NCI-H226 (cell line): ENCODE measurements at regions not wholly inside any gene's neighbourhood (a gene's known extent, or its start where the extent isn't known, plus 50 kb on each side); places are given as distances from the start of the nearest gene placed in this dataset.
"Not testable (repeated sequence)": the region's sequence is repeated elsewhere in the genome, so short reads cannot be mapped to it uniquely, and the experiment has no call there.

Experiments
- DNase-seq: peaks from one replicate; pipeline ENCODE4 v3.0.0-alpha.2; 2015

DNA sequence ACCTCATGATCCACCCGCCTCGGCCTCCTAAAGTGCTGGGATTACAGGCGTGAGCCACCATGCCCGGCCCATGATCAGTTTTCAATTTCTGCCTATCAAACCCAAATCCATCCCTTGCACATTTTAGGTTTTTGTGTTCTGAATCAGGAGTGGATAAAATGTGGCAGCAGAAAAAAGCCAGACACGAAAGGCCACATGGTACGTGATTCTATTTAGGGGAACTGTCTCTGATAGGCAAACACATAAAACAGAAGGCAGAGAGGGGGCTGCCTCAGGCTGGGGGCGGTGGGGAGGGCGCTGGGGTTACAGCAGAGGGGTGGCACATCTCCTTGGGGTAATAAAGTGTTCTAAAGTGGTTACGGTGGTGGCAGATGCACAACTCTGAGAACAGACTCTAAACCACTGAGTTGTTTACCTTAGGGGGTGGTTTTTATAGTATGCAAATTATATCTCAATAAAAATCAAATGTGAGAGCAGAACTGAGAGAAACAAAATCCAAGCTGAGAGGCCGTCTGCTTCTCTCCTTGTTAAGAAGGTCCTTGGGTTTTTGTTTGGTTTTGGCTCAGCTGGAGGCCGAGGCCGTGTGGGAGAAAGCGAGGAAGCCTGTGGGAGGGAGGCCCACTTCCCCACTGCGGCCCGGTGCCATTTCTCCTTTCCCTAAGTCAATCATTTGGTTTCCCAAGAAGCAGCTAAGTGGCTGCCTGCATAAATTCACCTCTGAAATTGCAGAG, 78.0 kb downstream of the SOWAHC start:
- DNase-seq = no peak

DNA sequence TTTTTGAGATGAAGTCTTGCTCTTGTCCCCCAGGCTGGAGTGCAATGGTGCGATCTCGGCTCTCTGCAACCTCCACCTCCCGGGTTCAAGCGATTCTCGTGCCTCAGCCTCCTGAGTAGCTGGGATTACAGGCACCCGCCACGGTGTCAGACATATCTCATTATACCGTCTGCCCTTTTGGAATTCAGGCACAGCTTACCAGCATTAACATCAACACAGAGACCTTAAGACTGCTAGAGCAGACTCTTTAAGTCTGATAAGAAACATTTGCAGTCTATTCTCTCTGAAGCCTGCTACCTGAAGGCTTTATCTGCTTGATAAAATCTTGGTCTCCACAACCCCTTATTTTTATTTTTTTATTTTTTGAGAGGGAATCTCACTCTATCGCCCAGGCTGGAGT, 78.7 kb downstream of the SOWAHC start:
- not testable (repeated sequence) for DNase-seq

DNA sequence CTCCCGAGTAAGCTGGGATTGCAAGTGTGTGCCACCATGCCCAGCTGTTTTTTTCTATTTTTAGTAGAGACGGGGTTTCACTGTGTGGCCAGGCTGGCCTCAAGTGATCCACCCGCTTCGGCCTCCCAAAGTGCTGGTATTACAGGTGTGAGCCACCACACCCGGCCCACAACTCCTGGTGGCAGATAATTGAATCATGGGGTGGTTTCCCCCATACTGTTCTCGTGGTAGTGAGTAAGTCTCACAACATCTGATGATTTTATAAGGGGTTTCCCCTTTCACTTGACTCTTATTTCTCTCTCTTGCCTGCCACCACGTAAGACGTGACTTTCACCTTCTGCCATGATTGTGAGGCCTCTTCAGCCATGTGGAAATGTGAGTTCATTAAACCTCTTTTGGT, 79.1 kb downstream of the SOWAHC start:
- DNase-seq = not testable (repeated sequence)

- peak; percentile 54 for DNase-seq
Measured at GRCh38 chr2:109694190-109694589, 80.0 kb downstream of the SOWAHC start.

DNA sequence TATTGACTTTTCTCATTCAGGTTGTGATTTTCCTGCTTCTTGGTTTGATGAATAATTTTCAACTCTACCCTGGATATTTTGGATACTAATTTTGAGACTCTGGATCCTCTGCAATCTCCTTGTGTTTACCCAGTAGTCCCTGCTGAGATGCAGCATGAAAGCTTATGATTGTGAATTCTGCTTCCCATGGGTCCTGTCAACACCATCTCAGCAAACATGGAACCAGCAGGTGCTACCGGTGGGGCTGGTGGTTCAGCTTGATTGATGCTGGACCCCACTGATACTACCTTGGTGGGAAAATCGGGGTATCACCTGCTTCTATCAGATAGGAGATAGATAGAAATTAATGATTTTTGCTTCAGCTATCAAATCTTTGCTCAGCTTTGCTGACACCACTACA, 81.1 kb downstream of the SOWAHC start:
- DNase-seq = no peak

- no peak for DNase-seq
Measured at GRCh38 chr2:109699646-109700045, 85.5 kb downstream of the SOWAHC start.

DNA sequence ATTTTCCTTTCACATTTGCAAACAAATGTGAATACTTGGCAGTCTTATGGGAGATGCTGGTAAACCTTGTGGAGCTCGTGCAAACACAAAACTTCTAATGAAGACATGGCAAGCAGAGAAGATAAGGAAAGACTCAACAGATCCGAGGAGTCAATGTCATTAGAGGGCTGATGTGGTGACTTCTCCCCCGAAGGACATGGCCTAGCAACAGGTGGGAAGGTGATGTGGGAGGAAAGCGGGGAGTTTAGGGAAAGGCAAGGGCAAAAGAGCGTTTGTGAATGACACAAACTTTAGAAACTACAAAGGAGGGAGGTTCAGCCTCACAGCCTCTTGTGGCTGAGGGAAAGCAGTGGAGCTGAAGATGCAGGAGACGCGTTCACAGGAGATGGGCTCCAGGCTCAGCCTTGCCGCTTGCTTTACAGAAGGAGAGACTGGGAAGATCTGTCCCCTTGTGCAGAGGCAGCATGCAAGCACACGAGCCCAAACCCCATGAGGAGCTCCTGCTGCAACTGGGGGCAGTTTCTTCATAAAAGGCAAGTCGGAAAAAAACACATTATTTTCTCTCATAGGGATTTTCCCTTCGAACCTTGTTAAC, 86.6 kb downstream of the SOWAHC start:
- no peak for DNase-seq

DNA sequence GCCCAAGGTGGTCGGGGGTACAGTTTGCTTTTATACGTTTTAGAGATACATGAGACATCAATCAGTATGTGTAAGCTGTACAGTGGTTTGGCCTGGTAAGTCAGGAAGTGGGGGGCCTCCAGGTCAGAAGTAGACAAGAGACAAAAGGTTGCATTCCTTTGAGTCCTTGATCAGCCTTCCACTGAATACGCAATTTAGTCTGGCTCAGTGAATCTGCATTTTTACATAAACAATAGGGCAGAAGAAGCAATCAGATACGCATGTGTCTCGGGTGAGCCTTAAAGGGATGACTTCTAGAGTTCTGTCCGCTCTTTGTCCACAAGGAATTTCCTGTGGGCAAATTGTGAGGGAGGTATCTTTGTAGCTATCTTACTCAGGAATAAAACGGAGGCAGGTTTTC, 87.2 kb downstream of the SOWAHC start:
- DNase-seq = no peak

DNA sequence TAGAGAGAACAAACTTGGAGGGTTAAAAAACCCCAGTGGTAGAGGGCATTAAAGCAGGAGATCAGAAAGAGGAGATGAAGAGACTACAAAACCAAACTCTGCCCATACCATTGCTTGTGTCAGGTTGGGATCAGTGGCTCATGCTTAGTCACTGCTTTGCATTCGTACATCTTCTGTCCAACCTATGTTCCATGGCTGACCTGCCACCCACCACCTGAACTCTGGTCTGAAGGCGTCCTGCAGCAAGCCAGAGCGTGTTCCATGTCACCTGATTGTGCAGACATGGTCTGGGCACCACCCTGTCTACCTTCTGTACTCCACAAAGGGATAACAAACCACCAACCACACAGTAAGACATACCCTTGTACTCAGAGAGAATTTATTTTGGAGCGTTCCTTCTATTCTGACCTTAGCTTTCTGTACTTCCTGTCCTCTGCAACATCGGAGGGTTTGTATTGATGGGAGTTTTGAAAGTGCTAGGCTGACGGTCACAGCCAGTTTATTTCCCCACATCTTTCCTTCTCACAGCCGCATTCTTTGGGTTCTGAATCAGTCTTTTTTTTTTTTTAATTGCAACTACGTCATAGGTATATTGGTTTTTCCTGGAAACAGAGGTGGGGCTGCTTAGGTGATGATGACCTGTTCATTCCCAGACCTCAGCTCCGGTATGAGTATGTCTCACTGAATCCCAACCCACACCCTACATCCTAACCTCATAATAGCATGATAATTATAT, 88.3 kb downstream of the SOWAHC start:
- peak; percentile 67 for DNase-seq

- DNase-seq = no peak
Measured at GRCh38 chr2:109703077-109703476, 88.9 kb downstream of the SOWAHC start.

DNA sequence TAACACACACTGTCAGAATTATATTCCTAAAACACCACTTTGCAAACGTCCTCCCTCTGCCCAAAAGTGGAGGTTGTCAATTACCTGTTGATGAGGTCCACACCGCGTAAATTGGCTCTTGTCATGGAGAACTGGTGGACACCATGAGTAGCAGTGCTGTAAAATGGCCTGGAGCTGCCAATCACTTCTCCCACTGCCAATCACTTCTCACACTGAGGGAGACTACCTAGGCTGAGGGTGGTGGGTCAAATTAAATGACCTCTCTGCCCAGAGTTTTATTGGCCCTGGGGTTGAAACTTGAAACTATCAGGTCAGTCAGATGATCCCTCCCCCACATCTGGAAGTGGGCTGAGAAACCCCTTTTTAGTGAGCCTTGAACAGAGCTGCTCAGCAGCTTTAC, 89.6 kb downstream of the SOWAHC start:
- DNase-seq = no peak

GRCh38 chr2:109707281-109708147, 86.6 kb upstream of the RGPD5 start:
- DNase-seq = no peak

DNA sequence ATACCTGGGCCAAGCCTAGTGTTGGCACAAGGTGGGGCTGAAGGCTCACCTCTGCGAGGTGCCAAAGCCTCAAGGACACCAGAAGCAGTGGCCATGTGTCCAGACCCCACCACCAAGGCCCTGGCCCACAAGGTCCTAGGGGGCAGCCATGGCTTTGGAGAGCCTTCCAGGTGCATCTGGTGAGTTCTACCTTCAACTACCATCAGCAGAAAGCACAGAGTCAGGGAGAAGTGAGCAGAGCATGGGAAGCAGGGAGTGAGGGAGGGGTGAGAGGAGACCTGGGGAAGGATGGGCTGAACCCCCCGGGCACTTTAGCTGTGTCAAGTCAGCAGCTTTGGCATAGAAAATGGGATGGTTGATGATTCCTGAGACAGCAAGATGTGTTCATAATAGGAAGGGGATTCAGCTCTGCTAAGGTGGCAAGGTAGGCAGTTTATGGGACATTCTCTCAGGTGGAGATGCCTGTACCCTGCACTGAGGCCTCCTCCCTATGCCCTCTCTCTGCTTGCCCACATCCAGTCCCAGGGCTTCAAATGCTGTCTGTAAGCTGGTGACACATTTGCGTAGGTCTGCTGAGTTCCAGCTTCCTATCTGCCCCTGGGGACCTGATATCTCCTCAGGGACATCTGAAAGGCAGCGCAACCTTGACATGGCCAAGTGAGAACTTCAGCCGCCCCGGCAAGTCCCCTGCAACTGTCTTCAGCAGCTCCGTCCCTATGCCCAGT, 83.4 kb upstream of the RGPD5 start:
- DNase-seq = no peak

GRCh38 chr2:109711230-109712122, 82.6 kb upstream of the RGPD5 start:
- DNase-seq = no peak

DNA sequence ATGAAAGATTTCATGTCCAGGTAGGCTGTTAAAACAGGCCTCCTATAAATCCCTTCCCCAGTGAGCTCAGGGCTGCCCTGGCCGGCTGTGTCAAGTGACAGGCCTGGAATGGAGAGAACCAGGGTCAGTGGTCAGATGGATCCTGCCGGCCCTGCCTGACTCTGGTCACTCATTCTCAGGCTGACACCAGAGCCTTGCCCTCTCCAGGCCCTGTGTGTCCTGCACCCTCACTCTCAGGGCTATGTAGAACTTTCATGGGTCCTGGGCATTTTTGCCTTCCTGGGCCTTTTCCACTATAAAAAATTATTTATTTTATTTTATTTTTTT, 82.0 kb upstream of the RGPD5 start:
- no peak for DNase-seq

GRCh38 chr2:109712746-109713145, 81.4 kb upstream of the RGPD5 start:
- DNase-seq = no peak

- peak; percentile 26 for DNase-seq
Measured at GRCh38 chr2:109715313-109715805, 78.7 kb upstream of the RGPD5 start.

DNA sequence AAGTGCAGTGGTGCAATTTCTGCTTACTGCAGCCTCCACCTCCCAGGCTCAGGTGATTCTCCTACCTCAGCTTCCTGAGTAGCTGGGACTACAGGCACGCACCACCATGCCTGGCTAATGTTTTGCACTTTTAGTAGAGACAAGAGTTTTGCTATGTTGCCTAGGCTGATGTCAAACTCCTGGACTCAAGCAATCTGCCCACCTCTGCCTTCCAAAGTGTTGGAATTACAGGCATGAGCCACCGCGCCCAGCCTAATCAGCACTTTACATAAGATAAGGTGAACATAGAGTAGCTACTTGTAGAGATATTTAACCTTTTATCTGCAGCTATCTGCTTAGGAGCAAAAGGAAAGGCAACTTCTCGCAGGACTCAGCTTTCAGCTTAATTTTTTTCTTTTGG, 77.5 kb upstream of the RGPD5 start:
- peak; percentile 71 for DNase-seq

- no peak for DNase-seq
Measured at GRCh38 chr2:109718139-109718538, 76.0 kb upstream of the RGPD5 start.

GRCh38 chr2:109719871-109720270, 74.2 kb upstream of the RGPD5 start:
- DNase-seq = no peak

DNA sequence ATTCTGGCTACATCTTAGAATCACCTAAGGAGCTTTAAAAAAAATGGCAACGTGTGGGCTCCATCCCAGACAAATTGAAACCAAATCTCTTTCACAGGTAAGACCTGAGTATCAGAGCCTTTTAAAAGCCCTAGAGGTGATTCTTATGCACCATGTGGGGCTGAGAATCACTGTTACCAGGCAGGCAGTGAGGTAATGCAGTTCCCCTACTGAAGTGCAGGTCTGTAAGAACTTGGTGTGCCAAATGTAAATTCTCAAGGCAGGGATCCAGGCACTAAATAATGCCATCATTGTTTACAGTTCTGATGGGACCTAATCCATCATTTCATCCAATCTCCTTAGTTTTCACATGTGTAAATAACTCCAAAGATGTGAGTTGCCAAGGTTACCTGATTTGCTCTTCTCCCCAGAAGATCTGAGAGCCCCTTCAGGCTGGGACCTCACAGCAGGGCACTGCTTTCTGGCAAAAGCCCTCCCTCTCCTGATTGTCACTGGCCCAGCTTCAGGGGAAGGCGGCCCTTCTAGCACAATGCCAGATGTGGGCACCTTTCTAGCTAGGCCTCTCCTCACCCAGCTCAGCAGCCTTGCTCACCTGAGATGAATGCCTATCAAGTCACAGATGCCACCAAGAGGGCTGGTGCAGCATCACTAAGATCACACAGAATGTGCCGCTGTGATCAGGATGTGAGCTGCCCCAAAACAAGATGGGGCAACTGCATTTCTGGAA, 73.6 kb upstream of the RGPD5 start:
- DNase-seq = no peak
